AG20443 (cell line): ENCODE measurements at regions not wholly inside any gene's neighbourhood (a gene's known extent, or its start where the extent isn't known, plus 50 kb on each side); places are given as distances from the start of the nearest gene placed in this dataset.
A peak's percentile ranks its signal among the peaks of the same experiment; 100 is the strongest.

Source experiments
- DNase-seq: peaks from one replicate; pipeline ENCODE4 v3.0.0; 2012; ENCODE audit warnings: low spot score, mixed read lengths

- DNase-seq = no peak
Observed at GRCh38 chr2:43052944-43053306, 173.5 kb downstream of the ZFP36L2 start.

- no peak for DNase-seq
Observed at GRCh38 chr2:43052204-43052943, 174.0 kb downstream of the ZFP36L2 start.

DNA sequence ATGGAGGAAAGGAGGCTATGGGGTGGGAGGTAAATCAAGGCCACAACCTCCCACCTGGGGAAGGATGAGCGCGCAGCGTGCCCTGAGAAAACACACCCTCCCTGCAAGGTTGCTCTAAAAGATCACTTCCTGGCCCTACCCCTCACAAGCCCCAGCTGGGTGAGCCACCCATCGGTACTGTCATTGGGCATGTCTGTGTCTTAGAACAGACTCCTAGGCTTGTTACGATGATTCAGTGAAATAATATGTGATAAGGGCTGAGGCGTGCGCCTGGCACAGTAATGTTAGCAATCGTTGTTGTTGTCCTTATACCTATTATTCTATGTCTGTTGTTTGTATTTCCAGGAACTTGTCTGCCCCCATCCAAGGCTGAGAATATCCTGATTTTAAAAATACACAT lies 175.1 kb downstream of the ZFP36L2 start:
- peak; percentile 43 for DNase-seq

DNA sequence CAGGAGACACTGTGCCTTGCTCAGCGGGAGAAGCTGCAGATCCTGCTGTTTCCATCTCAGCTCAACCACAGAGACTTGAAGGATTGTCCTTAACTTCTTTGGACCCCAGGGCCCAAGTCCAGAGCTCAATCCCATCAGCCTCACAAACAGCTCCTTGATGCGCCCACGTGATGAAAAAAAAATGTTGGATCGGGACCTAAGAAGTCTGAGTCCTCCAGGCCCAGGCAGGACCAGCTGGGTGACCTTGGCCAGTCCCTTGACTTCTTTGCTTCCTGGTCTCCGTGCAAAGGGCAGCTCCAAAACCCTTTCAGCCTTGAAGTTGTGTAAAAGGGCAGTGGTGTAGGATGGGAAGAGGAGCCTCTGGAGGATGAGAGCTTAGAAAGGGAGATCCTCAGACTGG lies 175.5 kb downstream of the ZFP36L2 start:
- no peak for DNase-seq

- DNase-seq = no peak
Observed at GRCh38 chr2:43049836-43050801, 176.3 kb downstream of the ZFP36L2 start.

GRCh38 chr2:43047187-43047780 lies 179.1 kb downstream of the ZFP36L2 start:
- DNase-seq = no peak

DNA sequence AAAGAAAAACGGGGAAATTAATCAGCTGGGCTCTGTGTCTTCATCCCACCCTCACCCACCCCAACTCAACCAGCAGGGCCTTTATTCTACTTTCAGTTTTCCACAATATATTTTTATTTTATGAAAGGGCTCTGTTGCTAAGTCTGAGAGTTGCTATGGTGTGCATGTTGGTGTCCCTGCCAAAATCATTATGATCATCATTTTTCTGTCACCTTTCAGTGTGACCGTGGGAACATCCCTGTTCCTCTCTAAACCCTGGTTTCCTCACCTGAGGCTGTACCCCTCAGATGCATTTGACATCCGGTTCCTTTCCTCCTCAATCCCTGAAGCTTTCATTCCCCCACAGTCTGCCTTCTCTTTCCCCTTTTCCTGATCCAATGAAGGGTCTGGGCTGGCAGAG lies 180.5 kb downstream of the ZFP36L2 start:
- no peak for DNase-seq

DNA sequence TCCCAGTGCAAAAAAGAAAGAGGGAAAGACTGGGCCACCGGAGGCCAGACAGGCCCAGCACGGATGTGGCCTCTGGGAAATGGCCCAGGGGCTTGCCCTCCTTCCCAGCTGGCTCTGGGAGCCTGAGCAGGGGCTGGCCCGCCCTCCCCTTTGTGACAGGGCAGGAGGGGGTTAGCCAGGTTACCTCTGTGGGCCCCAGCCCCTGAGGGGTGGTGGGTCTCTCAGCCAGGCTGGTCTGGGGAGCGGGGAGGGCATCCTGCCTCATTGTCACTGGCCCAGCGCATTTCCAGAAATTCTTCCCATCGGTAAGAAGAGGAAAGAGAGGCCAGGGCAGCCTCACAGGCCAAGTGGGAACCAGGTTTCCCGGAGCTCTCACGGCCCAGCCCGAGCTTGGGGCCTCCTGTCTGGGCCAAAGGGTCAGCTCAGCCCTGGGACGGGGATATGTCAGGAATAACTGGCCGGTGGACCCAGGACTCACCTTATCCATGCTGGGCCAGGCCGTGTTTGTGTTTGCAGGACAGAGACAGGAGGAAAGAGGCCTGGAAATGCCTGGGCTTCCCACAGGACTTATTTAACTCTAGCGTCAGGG lies 182.2 kb downstream of the ZFP36L2 start:
- no peak for DNase-seq

- DNase-seq = no peak
Observed at GRCh38 chr2:43043553-43043870, 182.9 kb downstream of the ZFP36L2 start.

- DNase-seq = peak; percentile 94
Observed at GRCh38 chr2:43041661-43042360, 184.6 kb downstream of the ZFP36L2 start.

DNA sequence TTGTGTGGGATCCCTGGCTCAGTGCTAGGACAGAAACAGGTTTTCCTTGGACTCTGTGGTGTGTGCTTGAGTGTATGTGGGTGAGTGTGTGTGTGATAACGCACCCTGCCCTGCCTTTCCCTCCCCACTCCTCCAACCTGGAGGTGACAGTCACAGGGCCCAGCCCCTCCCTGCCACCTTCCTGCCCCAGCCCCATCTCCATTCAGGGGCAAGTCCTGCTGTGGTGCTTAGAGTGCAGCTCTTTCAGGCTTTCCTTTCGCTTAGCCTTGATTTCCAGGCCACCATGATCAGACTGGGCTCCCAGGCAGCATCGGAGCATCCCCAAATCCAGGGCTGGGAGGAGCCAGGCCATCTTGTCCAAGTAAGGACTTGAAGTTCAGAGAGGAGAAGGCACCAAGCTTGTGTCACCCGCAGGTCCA lies 185.2 kb downstream of the ZFP36L2 start:
- DNase-seq = no peak

- DNase-seq = no peak
Observed at GRCh38 chr2:43040084-43040854, 186.1 kb downstream of the ZFP36L2 start.

DNA sequence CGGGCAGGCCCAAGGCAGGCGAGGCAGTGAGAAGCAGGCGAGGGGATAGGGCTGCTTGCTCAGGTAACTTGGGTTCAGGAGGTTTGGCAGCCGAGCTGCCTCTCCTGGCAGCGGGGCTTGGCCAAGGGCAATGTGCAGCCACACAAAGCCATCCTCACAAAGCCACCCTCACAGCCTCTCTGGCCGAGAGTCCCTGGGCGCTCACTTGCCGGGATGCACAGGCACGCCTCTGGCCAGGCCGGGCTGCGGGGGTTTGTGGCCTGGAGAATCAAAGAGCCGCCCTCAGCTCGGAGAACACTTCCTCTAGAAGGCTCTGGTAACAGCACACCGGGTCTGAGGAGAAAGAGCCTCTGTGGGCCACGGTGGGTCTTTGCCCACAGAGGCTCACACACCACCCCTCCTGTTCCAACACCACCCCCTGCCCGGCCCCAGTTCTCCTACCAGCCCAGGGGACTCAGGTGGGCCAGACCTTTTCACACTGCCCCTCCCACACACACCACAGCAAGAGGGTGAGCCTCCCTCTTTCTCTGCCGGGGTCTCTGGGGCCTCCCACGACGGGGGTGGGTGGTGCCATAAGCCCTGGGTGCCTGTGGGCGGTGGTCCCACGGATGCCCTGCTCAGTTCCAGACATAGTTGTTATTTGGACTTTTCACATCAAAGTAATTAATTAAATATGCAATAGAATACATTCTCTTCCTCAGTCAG lies 186.9 kb downstream of the ZFP36L2 start:
- DNase-seq = no peak

- DNase-seq = no peak
Observed at GRCh38 chr2:43038696-43039094, 187.7 kb downstream of the ZFP36L2 start.

DNA sequence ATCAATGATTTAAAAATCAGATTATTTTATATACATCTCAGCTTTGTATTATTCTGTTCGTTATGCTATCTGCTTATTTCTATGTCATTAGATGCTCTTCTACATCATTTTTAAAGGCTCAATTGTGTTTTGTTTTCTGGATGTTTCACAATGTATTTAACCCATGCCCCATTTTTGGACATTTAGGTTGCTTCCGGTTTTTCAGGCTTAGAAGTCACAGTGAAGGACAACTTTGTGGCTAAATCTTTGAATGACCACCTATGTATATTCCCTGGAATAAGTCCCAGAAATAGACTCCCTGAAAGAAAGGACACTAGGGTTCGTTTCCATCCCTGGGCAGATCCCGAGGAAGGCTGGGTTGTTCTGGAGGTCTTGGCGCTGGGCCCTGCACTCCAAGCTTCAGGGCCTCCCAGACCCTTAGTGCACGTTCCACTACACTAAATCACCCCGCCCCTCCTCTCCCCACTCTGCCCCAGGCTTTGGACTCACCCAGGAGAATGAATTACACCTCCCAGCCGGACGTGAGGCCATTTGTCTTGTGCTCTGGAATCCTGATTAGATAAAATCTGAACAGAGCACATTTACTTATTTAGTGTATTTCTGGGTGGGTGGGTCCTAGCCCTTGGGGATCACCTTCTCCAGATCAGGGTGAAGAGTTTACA lies 188.2 kb downstream of the ZFP36L2 start:
- peak; percentile 57 for DNase-seq

GRCh38 chr2:43035922-43036321 lies 190.5 kb downstream of the ZFP36L2 start:
- no peak for DNase-seq

- DNase-seq = no peak
Observed at GRCh38 chr2:43034921-43035320, 191.5 kb downstream of the ZFP36L2 start.

- DNase-seq = no peak
Observed at GRCh38 chr2:43034242-43034619, 192.2 kb downstream of the ZFP36L2 start.

- no peak for DNase-seq
Observed at GRCh38 chr2:43033466-43034241, 192.8 kb downstream of the ZFP36L2 start.

GRCh38 chr2:43033016-43033270 lies 193.5 kb downstream of the ZFP36L2 start:
- no peak for DNase-seq
